H9 (cell line): ENCODE measurements at regions not wholly inside any gene's neighbourhood (a gene's known extent, or its start where the extent isn't known, plus 50 kb on each side); places are given as distances from the start of the nearest gene placed in this dataset.

Source experiments
- DNase-seq: peaks from one replicate; pipeline ENCODE4 v3.0.0-alpha.2; 2017
- H2AFZ ChIP-seq: one replicate; pipeline ENCODE4 v1.6.1; 2013; ENCODE audit warnings: mild to moderate bottlenecking, low read length, control low read depth, moderate library complexity
- H2AK5ac ChIP-seq: 2 replicates; pipeline ENCODE4 v1.6.1; 2013; ENCODE audit warnings: low read length, control low read depth, mixed read lengths; ENCODE audit not compliant: insufficient read length
- H2BK120ac ChIP-seq: one replicate; pipeline ENCODE4 v1.6.1; 2013; ENCODE audit warnings: low read depth, mild to moderate bottlenecking, low read length, control low read depth, inconsistent platforms; ENCODE audit not compliant: poor library complexity, severe bottlenecking
- H2BK12ac ChIP-seq: 2 replicates; pipeline ENCODE4 v1.6.1; 2013; ENCODE audit warnings: low read length, control low read depth, mixed read lengths, low read depth; ENCODE audit not compliant: insufficient read length
- H2BK15ac ChIP-seq: 2 replicates; pipeline ENCODE4 v1.6.1; 2013; ENCODE audit warnings: low read depth, low read length, control low read depth
- H2BK20ac ChIP-seq: one replicate; pipeline ENCODE4 v1.6.1; 2013; ENCODE audit warnings: low read depth, mild to moderate bottlenecking, low read length, control low read depth, inconsistent platforms; ENCODE audit not compliant: poor library complexity, severe bottlenecking
- H2BK5ac ChIP-seq: 2 replicates; pipeline ENCODE4 v1.6.1; 2013; ENCODE audit warnings: low read length, control low read depth, mixed read lengths; ENCODE audit not compliant: insufficient read length
- H3K14ac ChIP-seq: 2 replicates; pipeline ENCODE4 v1.6.1; 2013; ENCODE audit warnings: low read length, control low read depth; ENCODE audit not compliant: insufficient read depth
- H3K18ac ChIP-seq: 2 replicates; pipeline ENCODE4 v1.6.1; 2013; ENCODE audit warnings: low read depth, mild to moderate bottlenecking, mixed read lengths, low read length, control low read depth; ENCODE audit not compliant: insufficient read length
- H3K23ac ChIP-seq: 2 replicates; pipeline ENCODE4 v1.6.1; 2013; ENCODE audit warnings: low read length, control low read depth, mixed read lengths, low read depth; ENCODE audit not compliant: insufficient read length
- H3K23me2 ChIP-seq: 2 replicates; pipeline ENCODE4 v1.6.1; 2013; ENCODE audit warnings: low read depth, mild to moderate bottlenecking, mixed read lengths, low read length, control low read depth; ENCODE audit not compliant: insufficient read length, poor library complexity, severe bottlenecking
- H3K27ac ChIP-seq: 2 replicates; pipeline ENCODE4 v1.5.1; 2013; ENCODE audit warnings: low read length, control low read depth, mixed read lengths, low read depth; ENCODE audit not compliant: insufficient read length
- H3K27me3 ChIP-seq: 2 replicates; pipeline ENCODE4 v1.6.1; 2013; ENCODE audit warnings: low read length, control low read depth, inconsistent platforms; ENCODE audit not compliant: insufficient read depth
- H3K4ac ChIP-seq: 2 replicates; pipeline ENCODE4 v1.6.1; 2013; ENCODE audit warnings: low read depth, mild to moderate bottlenecking, control low read depth, inconsistent platforms, low read length, moderate library complexity
- H3K4me1 ChIP-seq: 2 replicates; pipeline ENCODE4 v1.6.1; 2013; ENCODE audit warnings: low read length, control low read depth, inconsistent platforms; ENCODE audit not compliant: insufficient read depth
- H3K4me2 ChIP-seq: 2 replicates; pipeline ENCODE4 v1.6.1; 2013; ENCODE audit warnings: low read length, control low read depth, mixed read lengths; ENCODE audit not compliant: insufficient read length, insufficient read depth
- H3K56ac ChIP-seq: 2 replicates; pipeline ENCODE4 v1.6.1; 2013; ENCODE audit warnings: low read depth, mild to moderate bottlenecking, mixed read lengths, low read length, control low read depth; ENCODE audit not compliant: insufficient read length
- H3K79me1 ChIP-seq: 2 replicates; pipeline ENCODE4 v1.6.1; 2013; ENCODE audit warnings: low read depth, mild to moderate bottlenecking, moderate library complexity, low read length, control low read depth, inconsistent platforms; ENCODE audit not compliant: insufficient read depth, poor library complexity, severe bottlenecking
- H3K79me2 ChIP-seq: 2 replicates; pipeline ENCODE4 v1.6.1; 2013; ENCODE audit warnings: low read length, control low read depth, inconsistent platforms; ENCODE audit not compliant: insufficient read depth
- H3K9ac ChIP-seq: 2 replicates; pipeline ENCODE4 v1.6.1; 2013; ENCODE audit warnings: low read length, control low read depth, mixed read lengths; ENCODE audit not compliant: insufficient read length; ENCODE audit errors: extremely low read depth
- H3K9me3 ChIP-seq: one replicate; pipeline ENCODE4 v1.6.1; 2013; ENCODE audit warnings: low read depth, low read length, inconsistent platforms; ENCODE audit not compliant: control insufficient read depth
- H3T11ph ChIP-seq: one replicate; pipeline ENCODE4 v1.6.1; 2013; ENCODE audit warnings: mild to moderate bottlenecking, low read length, control low read depth, inconsistent platforms
- H4K20me1 ChIP-seq: one replicate; pipeline ENCODE4 v1.6.1; 2013; ENCODE audit not compliant: control insufficient read depth, insufficient read length, insufficient read depth
- H4K5ac ChIP-seq: 2 replicates; pipeline ENCODE4 v1.6.1; 2013; ENCODE audit warnings: low read depth, mild to moderate bottlenecking, mixed read lengths, low read length, control low read depth; ENCODE audit not compliant: insufficient read length
- H4K8ac ChIP-seq: replicated peaks from 2 replicates; pipeline ENCODE4 v1.6.1; 2013; ENCODE audit warnings: low read length, control low read depth, mixed read lengths, low read depth; ENCODE audit not compliant: insufficient read length
- H4K91ac ChIP-seq: 2 replicates; pipeline ENCODE4 v1.6.1; 2013; ENCODE audit warnings: low read depth, mild to moderate bottlenecking, moderate library complexity, mixed read lengths, low read length, control low read depth; ENCODE audit not compliant: insufficient read length
- H3K27ac Mint-ChIP-seq, 3 experiments: 2 replicates in 2 of 3; 3 replicates in 1 of 3; pipeline ENCODE4 v1.8.0; 2020 to 2021; ENCODE audit warnings: mixed read lengths in 3 of 3, mild to moderate bottlenecking in 1 of 3, moderate library complexity in 1 of 3
- H3K27me3 Mint-ChIP-seq: 2 replicates; pipeline ENCODE4 v1.8.0; 2021; ENCODE audit warnings: low read depth, mild to moderate bottlenecking, moderate library complexity, mixed read lengths
- H3K36me3 Mint-ChIP-seq, 3 experiments: 2 replicates in 2 of 3; 3 replicates in 1 of 3; pipeline ENCODE4 v1.8.0; 2020 to 2021; ENCODE audit warnings: low read depth in 3 of 3, mixed read lengths in 3 of 3; ENCODE audit not compliant: insufficient read depth in 1 of 3
- H3K4me1 Mint-ChIP-seq, 2 experiments: 2 replicates each; pipeline ENCODE4 v1.8.0; 2020; ENCODE audit warnings: mixed read lengths in 2 of 2
- H3K4me3 Mint-ChIP-seq, 2 experiments: 2 replicates in 1 of 2; 3 replicates in 1 of 2; pipeline ENCODE4 v1.8.0; 2020 to 2021; ENCODE audit warnings: mild to moderate bottlenecking in 2 of 2, mixed read lengths in 2 of 2, moderate library complexity in 1 of 2
- H3K9me3 Mint-ChIP-seq, 2 experiments: 2 replicates in 1 of 2; 3 replicates in 1 of 2; pipeline ENCODE4 v1.8.0; 2020; ENCODE audit warnings: mild to moderate bottlenecking in 2 of 2, mixed read lengths in 2 of 2, moderate library complexity in 1 of 2
- WGBS: extraction: QIAGEN DNeasy Blood & Tissue Kit; methylation state at CpG from one replicate; pipeline ENCODE4 v1.1.7; 2013; ENCODE audit warnings: missing lambda C conversion rate, low lambda C conversion rate, mixed read lengths; ENCODE audit not compliant: insufficient read length; ENCODE audit errors: extremely low coverage; 5-methylcytosine and 5-hydroxymethylcytosine counted together
- TF ChIP-seq, protein P1 (sequence below): fragments of 200-600 bp; sonication (generic); conservative IDR thresholded peaks from 3 replicates; pipeline ENCODE4 v1.8.0; 2021; ENCODE audit warnings: antibody characterized with exemption, mild to moderate bottlenecking

GRCh38 chr11:42545954-42546353 lies 765.8 kb upstream of the API5 start:
- DNase-seq: no peak
- Histone ChIP-seq H3K9ac (no peak overlapping the region), H3K18ac (no peak overlapping the region), H2AK5ac (no peak overlapping the region), H2BK120ac (no peak overlapping the region), H4K5ac (no peak overlapping the region), H2BK20ac (no peak overlapping the region), H4K91ac (no peak overlapping the region), H4K8ac (no peak overlapping the region), H3K56ac (no peak overlapping the region), H2BK12ac (no peak overlapping the region), H3K27ac (no peak overlapping the region), H3K79me1 (no peaks in the 10 kb centered on the region), H3K14ac (no peak overlapping the region), H3K23me2 (no peaks in the 10 kb centered on the region), H3T11ph (no peak overlapping the region), H3K23ac (no peak overlapping the region), H2BK15ac (no peak overlapping the region), H3K27me3 (no peaks in the 10 kb centered on the region), H3K4me2 (no peak overlapping the region), H2BK5ac (no peak overlapping the region), H3K4ac (no peak overlapping the region), H3K4me1 (no peaks in the 10 kb centered on the region), H4K20me1 (no peaks in the 10 kb centered on the region), H3K9me3 (no peaks in the 10 kb centered on the region), H3K79me2 (no peaks in the 10 kb centered on the region), H2AFZ (no peak overlapping the region)
- Mint-ChIP-seq H3K4me3 (no peak overlapping the region), H3K36me3 (peaks cover 0 to 4% (median 0%) of the 10 kb centered on the region in 3 experiments; a peak in 2 of 7 replicates), H3K9me3 (peaks cover 0 to 2% of the 10 kb centered on the region in 2 experiments; a peak in 2 of 5 replicates), H3K4me1 (no peaks in the 10 kb centered on the region), H3K27me3 (no peaks in the 10 kb centered on the region), H3K27ac (no peak overlapping the region)
- TF ChIP-seq, protein P1, sequence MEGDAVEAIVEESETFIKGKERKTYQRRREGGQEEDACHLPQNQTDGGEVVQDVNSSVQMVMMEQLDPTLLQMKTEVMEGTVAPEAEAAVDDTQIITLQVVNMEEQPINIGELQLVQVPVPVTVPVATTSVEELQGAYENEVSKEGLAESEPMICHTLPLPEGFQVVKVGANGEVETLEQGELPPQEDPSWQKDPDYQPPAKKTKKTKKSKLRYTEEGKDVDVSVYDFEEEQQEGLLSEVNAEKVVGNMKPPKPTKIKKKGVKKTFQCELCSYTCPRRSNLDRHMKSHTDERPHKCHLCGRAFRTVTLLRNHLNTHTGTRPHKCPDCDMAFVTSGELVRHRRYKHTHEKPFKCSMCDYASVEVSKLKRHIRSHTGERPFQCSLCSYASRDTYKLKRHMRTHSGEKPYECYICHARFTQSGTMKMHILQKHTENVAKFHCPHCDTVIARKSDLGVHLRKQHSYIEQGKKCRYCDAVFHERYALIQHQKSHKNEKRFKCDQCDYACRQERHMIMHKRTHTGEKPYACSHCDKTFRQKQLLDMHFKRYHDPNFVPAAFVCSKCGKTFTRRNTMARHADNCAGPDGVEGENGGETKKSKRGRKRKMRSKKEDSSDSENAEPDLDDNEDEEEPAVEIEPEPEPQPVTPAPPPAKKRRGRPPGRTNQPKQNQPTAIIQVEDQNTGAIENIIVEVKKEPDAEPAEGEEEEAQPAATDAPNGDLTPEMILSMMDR: no peak
- WGBS: no CpG with 5 or more reads among the region's 3 CpGs
